ENCODE measurements at regions not wholly inside any gene's neighbourhood (a gene's known extent, or its start where the extent isn't known, plus 50 kb on each side); places are given as distances from the start of the nearest gene placed in this dataset.
"Not testable (repeated sequence)": the region's sequence is repeated elsewhere in the genome, so short reads cannot be mapped to it uniquely, and the experiment has no call there.

DNA sequence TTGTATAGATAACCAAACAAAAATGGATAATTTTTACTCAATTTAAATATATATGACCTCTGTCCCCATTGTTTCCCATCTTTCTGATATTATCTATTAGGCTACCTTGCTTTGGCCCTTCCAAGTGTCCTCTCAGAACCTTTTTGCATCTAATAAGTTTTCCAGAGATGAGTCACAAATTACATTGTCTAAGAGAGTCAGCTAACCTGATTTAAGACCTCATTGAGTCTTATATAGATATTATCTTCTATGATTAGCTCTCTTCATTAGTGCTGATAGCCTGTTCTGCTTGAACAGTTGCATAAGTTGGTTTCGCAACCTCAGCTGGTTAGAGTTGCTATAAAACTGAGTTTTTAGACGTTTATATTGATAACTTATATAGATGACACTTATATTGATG lies 623.1 kb downstream of the LRRC70 start:
- no peak for DNase-seq

DNA sequence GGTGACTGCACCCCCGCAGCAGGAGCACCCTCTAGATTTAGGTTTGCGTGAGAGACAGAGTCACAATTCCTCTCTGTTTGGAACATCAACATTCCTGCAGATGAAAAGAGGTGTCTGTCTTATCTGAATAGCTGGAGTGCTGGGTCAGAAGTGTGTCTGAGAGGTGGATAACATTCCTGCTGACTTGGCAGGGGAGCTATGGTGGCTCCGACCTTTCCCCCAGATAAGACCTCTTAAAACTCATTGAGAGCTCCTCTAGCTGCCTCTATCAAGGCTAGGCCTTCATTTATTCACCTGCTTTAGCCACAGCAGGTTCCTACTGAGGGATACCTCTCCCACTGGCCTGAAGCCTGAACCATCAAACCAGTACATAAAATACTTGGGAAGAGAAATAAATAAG lies 615.5 kb downstream of the LRRC70 start:
- DNase-seq, result no peak

- DNase-seq, result not testable (repeated sequence)
Observed at GRCh38 chr5:63180190-63180589, 601.6 kb downstream of the LRRC70 start.

GRCh38 chr5:63175850-63176249 lies 597.2 kb downstream of the LRRC70 start:
- no peak for DNase-seq

- no peak for DNase-seq
Observed at GRCh38 chr5:63170486-63170885, 591.9 kb downstream of the LRRC70 start.

GRCh38 chr5:63164838-63165535 lies 586.4 kb downstream of the LRRC70 start:
- peak in 1 of 14 donors; percentile 6 for DNase-seq

- DNase-seq, result no peak
Observed at GRCh38 chr5:63164339-63164738, 585.7 kb downstream of the LRRC70 start.

DNA sequence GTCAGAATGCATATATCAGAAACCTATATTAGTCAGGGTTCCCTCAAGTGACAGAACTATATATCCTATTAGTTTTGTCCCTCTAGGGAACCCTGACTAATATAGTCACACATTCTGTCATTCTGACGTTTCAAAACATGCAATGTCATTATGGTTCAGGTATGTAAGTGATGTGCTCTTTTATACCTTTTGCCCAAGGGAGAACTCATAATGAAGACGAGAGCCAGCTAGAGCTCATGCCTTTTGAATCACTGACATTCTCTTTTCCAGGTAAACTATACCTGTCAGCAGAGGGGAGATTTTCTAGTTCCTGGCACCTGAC lies 576.7 kb downstream of the LRRC70 start:
- no peak for DNase-seq

- DNase-seq, result no peak
Observed at GRCh38 chr5:63154476-63155309, 576.1 kb downstream of the LRRC70 start.

DNA sequence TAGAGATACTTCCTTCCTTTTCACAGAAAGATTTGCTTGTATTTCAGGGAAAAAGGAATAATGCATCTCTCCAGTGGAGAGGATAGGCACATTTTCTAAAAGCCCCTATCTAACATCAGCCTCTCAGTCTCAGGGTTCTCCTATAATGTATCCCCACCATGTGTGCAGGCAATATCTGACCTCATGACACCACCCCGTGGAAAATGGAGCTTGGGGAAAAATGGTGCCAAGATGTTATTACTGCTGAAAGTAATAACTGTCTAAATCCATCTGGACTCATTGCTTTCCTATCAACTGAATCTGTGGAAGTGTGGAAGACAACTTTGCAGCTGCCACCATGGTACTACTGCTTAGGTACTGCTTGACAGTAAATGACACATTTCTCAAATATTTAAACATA lies 574.3 kb downstream of the LRRC70 start:
- DNase-seq, result no peak

DNA sequence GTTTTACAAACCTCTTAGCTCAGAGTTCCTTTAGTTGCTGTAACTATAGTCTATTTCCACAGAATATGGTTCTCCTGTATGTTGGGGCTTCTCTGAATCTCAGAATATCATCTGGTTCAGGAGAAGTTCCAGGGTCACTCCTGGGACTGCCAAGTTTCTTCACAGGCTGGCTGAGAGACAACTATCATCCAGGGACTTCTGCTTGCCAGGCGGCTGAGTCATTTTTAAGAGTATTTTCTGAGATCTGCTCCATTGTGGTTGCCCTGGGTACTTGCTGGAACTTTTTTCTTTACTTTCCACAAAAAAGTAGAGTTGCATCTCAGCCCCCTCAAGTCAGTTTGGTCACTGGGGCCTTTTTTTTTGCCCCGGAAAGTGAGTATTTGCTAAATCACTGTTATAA lies 566.5 kb downstream of the LRRC70 start:
- DNase-seq, result peak in 4 of 14 donors; percentile 1 to 29 (median 2)

DNA sequence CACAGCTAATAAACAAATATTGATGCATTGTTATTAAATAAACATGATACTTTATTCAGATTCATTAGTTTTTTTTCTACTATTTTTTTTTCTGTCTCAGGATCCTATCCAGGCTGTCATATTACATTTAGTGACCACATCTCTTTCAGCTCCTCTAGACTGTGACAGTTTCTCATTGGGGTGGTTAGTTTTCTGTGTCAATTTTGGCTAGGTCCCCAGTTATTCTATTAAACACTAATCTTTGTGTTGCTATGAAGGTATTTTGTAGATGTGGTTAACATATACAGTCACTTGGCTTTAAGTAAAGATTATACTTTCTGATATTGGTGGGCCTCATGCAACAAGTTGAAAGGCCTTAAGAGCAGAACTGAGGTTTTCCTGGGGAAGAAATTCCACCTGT lies 563.0 kb downstream of the LRRC70 start:
- no peak for DNase-seq

DNA sequence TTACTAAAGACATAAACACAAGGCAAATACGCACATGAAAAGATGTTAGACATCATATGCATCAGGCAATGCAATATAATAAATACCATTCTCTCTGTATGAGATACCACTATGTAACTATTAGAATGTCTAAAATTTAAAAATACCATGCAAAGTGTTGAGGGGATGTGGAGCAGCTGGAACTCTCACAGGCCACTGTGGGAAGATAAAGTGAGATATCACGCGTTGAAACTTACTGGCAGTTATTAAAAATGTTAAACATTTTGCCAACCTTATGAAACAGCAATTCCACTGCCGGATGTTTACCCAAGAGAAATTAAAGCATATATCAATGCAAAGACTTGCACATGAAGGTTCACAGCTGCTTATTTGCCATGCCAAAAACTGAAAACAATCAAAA lies 556.7 kb downstream of the LRRC70 start:
- DNase-seq, result no peak

GRCh38 chr5:63131626-63132285 lies 553.1 kb downstream of the LRRC70 start:
- DNase-seq, result peak in 1 of 14 donors; percentile 2

DNA sequence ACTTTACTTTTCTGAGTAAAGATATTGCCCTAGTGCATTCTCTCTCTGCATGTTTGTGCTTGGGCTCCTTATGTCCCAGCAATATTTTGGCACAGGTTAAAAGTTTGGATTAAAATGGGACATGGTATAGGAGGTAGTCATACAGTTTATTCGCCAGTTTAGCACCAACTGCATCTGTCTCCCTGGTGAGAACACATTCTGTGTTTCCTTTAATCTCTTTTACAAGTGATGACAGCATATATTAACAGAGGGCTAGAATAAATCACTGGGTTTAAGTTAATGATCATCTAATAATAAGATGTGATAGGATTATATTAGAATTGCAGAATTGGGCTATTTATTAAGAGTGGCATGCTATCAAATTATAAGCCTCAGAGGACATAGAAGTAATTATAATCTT lies 550.1 kb downstream of the LRRC70 start:
- DNase-seq, result no peak

GRCh38 chr5:63128018-63128417 lies 549.4 kb downstream of the LRRC70 start:
- DNase-seq, result no peak

DNA sequence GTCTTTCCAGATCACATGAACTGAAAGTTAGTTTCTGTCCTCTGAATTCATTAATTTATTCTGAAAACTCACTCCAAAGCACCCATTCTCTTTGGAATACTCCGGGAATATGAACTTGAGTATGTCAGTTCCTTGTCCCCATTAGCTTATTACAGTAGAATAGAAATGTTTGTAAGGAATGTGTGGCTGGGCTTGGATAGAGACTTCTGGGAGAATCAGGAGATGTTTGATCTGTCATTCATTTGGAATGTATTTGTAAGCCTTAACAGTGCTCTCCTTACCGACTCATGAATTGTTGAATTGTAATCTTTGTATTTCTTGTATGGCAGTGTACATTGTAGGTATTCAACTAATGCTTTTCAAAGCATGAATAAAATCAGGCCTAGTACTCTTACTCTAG lies 548.4 kb downstream of the LRRC70 start:
- DNase-seq, result no peak

DNA sequence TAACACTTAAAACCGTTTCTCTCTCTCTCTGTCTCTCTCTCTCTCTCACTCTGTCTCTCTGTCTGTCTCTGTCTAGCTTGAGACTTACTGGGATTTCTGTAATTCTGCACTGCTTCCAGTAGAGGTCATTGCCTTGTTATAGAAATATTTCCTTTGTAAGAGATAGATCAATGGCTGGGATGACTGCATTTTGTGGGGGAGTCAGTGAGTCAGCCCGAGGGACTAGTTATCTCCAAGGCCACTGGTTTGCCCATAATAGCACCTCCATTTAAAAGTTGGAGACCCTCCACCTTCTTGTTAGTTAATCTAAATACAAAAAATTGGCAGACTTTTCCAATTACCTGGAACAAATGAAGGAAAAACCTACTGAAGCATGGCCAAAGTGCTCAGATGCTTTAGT lies 547.2 kb downstream of the LRRC70 start:
- DNase-seq, result no peak

DNA sequence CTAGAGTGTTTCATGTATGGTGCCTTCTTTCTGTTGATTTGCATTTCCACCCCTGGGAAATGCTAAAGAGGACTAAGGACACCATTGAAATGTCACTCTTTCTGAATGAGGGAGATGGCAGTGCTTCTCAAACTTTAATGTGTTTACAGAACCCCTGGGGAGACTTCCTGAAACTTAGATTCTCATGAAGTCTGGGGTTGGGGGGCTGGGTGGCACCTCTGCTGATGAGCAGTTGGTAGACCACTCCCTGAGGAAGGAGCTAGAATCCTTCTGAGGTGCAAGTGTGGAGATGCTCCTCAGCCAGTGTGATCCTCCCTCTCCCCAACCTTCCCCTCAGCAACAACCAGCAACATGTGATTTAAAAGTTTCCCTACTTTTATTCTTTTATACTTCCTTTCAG lies 546.8 kb downstream of the LRRC70 start:
- DNase-seq, result no peak

- DNase-seq, result no peak
Observed at GRCh38 chr5:63124266-63124665, 545.6 kb downstream of the LRRC70 start.

GRCh38 chr5:63121471-63121870 lies 542.9 kb downstream of the LRRC70 start:
- DNase-seq, result no peak

GRCh38 chr5:63118221-63118620 lies 539.6 kb downstream of the LRRC70 start:
- DNase-seq, result no peak

DNA sequence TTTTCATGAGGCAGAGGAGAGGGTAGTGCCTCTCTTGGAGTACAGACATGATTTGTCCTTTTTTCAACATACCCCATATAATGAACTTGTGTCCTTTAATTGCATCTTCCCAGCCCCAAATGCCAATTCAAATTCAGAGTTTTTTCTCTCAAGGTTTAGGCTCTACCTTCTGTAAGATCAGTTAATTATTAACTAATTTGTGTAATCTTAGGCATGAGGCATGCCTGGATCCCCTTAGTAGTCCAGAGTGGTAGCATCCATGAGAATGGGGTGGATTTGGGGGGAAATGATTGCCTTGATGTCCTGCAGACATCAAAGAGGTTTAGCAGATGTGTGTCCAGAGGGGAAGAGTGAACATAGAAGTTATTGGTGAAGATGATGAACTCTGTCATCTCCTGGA lies 533.3 kb downstream of the LRRC70 start:
- DNase-seq, result no peak

- no peak for DNase-seq
Observed at GRCh38 chr5:63101870-63102269, 523.3 kb downstream of the LRRC70 start.

Measured in C1 segment of cervical spinal cord (tissue), 14 donors.